ENCODE measurements at regions not wholly inside any gene's neighbourhood (a gene's known extent, or its start where the extent isn't known, plus 50 kb on each side); places are given as distances from the start of the nearest gene placed in this dataset.
"Not testable (repeated sequence)": the region's sequence is repeated elsewhere in the genome, so short reads cannot be mapped to it uniquely, and the experiment has no call there.

DNA sequence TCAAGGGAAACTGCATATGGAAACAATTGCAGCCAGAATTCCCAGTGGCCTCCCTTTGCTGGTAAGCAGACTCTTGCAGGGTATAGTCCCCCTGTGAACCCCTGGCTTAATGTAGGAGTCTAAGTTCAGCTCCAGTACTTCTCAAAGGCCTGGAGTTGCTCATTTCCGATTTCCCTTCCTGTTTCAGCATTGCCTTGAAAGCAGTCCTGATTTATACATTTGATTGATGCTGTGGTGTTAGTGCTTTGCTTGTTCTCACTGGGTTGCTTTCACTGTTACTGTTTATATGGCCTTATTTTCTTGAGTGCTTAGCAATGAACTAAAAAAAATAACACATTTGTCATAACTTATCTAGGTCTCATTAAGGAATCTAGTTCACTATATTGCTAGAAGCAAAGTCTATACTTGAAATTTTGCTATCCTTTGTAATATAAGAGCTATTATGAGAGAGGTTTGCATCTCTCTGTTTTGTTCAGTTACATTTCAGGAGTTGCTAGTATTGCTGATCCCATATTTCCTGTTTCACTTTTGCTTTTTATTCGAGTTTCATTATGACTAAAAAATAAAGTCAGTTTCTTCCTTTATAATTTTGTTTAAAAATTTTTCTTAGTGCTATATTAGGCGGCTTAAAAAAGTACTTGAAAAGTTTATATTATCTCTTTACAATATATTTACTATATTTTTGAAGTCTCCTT lies 122.4 kb upstream of the NMUR2 start:
- no peak for DNase-seq (ENCODE audit: low read depth in 2 of 2)

DNA sequence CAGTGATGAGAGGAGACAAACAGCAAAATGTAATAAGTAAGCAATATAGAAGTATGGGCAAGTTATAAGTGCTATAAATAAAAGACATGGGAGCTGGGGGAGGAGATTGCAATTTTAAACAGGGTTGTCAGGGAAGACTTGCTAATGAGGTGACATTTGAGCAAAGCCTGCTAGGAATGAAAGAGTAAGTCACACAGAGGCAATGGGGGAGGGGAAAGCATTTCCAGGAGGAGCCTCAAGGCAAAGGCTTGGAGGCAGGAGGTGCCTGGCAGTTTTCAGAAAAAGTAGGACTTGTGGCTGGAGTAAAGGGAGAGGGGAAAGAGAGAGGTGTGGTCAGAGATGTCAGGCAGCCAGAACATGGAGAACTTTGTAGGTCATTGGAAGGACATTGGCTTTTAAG lies 124.4 kb upstream of the NMUR2 start:
- no peak for DNase-seq (ENCODE audit: low read depth in 2 of 2)

DNA sequence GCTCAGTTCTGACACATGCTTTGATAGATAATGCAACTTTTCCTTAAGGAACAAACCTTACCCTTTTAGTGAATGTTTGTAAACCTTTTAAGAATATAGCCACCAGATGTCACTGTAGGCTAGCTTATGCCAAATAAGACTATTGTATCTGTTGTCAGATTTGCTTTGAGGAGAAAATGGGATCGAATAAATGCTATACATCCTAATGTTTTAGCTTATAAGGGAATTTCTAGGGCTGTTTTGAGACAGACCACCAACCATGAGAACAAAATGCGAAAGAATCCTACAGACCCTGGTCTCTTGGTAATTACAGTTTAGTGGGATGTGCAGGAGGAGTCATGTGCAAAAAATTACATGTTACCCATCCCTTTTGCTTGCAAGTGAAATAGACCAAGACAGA lies 127.6 kb upstream of the NMUR2 start:
- no peak for DNase-seq (ENCODE audit: low read depth in 2 of 2)

DNA sequence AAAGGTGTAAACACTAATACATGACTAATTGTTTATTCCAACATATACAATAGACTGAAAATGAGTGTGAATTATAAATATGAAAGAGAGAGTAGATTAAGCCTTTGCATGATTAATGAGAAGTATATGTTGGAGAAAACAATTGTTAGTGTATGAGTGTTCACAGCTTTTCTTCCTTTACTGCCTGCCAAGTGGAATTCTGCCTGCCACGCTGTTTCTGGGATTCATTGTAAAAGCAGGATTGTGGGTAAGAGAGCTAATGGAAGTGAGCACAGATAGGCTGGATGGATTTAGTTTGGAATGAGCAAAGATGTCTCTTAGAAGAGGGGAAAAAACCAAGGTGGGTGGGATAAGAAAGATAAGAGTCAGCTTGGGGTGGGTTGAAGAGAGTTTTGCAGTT lies 129.6 kb upstream of the NMUR2 start:
- no peak for DNase-seq (ENCODE audit: low read depth in 2 of 2)

DNA sequence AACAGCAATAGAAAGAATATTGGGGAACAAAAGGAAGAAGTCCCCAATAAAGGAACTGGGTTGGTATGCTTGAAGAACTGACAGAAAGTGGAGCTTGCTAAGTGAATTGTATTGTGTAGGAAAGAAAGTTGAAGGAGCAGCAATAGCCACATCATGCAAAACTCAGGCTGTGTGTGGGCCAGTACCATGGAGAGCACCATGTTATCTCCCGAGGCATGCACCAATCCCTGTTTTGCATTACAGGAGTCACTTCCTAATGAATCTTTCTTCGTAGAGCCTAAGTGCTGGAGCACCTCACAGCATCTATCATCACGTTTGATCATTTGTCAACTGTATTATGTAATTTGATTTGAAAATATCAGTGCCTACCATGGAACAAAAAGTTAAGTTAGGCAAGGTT lies 137.7 kb upstream of the NMUR2 start:
- DNase-seq (ENCODE audit: low read depth in 2 of 2): no peak

DNA sequence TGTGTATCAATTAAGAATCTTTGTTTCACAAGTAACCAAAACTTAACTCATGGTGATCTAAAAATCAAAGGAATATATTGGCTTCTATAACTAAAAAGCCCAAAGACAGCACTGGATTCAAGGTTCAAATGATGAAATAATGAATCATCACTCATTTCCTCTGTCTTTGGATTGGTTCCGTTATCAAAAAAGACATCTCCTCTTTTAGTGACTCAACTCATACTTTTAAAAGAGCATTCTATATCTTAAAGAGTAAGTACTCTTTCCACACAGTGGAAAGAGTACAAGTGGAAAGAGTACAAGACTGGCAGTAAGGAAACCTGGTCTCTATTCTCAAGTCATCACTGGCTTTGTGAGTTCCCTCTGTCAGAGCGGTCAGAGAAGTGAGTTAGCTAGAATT lies 141.4 kb upstream of the NMUR2 start:
- DNase-seq (ENCODE audit: low read depth in 2 of 2): no peak

DNA sequence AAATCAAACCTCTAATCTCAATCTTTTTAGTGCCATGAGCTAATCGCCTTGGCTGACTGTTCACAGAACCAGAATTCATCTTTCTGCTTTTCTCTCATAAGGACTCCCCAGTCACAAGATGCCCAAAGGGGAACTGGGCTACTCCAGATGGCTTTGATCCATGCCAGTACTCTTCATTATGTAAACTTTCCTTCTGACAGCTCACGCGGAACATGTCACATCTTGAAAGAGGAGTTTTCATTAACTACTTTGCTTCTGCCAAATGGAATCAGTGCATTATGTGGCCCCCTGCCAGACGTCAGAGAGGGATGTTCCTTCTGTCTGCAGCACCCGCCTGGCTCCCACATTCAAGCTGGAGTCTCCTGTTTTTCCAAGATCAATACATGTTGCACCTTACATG lies 142.1 kb upstream of the NMUR2 start:
- DNase-seq (ENCODE audit: low read depth in 2 of 2): no peak

DNA sequence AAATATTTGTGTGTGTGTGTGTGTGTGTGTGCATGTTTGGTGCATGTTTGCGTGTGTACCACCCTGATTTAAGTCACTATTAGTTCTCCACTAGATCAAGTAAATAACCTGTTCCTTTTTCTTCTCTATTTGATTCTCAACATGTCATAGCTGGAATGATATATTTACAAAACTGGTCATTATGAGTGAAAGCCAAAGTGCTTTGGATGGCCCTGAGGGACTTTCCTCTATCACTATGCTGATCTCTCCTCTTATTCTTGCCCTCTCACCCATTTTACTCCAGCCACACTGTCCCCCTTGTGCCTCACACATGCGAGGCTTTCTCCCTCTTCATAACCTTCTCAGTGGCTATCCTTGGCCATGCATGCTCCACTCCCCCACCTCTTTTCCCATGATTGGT lies 144.6 kb upstream of the NMUR2 start:
- no peak for DNase-seq (ENCODE audit: low read depth in 2 of 2)

DNA sequence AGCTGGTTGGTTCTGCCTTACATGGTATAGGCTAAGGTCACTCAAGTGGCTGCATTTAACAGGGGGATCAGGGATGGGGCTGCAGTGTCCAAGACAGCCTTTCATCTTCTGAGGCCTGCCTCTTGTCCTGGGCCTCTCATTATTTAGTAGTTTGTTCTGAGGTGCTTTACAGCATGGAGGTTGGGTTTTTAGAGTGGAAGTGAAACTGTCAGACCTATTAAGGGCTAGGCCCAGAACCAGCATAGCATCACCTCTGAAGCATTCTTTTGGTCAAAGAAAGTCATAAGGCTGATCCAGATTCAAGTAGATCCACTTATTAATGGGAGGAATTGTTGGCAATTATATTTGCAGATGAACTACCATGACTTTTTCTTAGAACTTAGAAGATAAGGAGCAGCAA lies 146.0 kb upstream of the NMUR2 start:
- DNase-seq (ENCODE audit: low read depth in 2 of 2): no peak

DNA sequence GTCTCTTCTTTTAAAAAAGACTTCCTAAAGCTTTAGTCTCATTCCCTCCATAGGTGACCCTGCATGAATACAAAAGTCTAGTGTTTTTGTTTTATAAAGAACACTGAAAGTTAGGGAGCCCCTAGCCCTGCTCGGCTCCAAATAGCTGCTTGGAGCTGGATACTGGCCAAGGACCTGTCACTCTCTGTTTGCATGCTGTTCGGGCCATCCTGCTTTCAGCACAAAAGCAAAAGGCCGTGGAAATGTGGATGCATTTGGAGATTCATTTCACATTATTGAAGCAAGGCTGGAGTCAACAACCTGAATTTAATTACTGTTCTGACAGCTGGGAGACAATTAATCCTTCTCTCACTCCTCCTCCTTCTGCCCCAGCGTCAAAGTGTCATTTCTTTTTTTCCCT lies 151.7 kb upstream of the NMUR2 start:
- DNase-seq (ENCODE audit: low read depth in 2 of 2): no peak

DNA sequence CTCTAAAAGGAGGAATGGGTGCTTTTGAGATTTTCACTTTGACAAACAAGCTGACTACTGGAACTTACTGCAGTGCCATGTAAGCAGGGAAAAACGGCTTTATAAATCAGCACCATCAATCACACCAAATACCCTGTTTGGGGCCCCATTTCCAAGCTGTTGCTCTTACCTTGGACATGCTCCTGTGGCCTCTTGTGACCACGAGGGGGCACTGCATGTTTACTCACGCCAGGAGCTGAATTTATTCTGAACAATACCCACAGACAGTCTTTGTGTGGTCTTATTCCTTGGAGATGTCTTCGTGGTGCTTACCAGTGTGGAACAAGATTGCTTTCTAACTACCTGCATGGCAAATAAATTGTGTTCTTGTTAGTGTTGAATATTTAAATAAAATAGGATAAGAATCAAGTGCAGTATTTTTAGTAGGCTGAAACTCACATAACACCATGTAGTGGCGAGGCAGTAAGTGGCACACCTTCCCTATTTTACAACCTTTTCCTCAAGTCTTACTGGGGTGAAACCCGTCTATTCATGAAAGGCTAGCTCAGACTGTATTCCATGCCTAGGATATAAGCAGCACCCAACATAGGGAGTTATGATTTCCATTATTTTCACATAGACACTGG lies 155.5 kb upstream of the NMUR2 start:
- DNase-seq (ENCODE audit: low read depth in 2 of 2): peak; percentile 18 to 25

DNA sequence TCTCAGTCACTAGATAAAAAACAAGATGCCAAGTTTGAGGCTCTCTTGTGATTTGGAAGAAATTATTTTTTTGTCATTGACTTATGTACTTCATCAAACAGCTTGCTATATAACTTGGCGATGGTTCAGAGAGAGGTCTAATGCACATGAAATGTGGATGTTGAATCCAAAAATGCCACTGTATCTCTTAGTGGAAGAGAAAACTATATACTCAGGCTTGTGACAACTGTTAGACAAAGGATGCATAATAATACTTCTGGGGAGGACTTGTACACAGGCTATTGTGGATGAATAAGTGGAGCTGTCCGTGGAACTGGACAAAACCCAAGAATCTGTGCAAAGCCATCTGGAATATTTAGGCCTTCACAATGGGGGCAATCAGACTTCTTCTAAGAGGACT lies 162.9 kb upstream of the NMUR2 start:
- DNase-seq (ENCODE audit: low read depth in 2 of 2): no peak

DNA sequence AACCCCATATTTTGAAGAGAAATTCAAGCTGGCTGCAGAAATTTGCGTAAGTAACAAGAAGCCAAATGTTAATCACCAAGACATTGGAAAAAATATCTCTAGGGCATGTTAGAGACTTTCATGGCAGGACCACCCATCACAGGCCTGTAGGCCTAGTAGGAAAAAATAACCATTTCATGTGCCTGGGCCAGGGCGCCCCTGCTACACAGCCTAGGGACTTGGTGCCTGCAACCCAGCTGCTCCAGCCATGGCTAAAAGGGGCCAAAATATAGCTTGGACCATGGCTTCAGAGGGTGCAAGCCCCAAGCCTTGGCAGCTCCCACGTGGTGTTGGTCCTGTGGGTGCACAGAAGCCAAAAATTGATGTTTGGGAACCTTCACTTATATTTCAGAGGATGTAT lies 167.7 kb upstream of the NMUR2 start:
- DNase-seq (ENCODE audit: low read depth in 2 of 2): no peak

DNA sequence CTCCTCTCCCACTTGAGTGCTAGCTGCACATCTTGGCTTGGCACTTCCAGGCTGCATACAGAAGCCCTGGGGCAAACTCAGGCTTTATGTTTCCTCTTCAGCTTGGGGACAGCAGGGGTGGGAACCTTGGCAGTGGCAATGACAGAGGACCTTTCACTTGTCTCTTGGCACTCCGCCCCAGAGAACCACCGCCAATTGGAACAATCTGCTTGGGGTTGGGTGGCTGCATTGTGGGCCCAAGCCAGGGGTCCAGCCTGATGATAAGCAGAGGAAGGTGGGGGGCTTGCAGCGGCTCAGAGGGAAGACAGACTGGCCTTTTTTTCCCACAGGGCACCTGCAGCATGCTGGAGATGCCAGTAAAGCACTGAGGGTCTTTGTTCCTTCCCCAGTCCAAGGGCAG lies 179.0 kb upstream of the NMUR2 start:
- no peak for DNase-seq (ENCODE audit: low read depth in 2 of 2)

DNA sequence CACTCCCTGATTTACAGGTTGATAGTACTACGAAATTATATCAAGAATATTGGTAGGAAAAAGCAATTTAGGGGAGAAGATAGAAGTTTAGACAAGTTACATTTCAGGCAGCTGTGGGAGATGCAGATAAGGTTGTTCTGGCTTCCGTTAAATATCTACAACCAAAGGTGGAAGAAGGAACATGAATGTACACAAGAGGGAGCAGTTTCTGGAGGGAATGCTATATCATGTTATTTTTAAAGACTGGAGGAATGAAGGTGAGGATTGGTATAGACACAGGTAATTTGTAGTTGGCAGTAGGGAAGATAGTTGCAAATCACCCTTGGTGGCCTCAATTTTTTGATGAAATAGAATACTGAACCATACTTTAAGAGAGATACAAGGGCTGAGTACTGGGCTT lies 187.3 kb upstream of the NMUR2 start:
- DNase-seq (ENCODE audit: low read depth in 2 of 2): no peak

DNA sequence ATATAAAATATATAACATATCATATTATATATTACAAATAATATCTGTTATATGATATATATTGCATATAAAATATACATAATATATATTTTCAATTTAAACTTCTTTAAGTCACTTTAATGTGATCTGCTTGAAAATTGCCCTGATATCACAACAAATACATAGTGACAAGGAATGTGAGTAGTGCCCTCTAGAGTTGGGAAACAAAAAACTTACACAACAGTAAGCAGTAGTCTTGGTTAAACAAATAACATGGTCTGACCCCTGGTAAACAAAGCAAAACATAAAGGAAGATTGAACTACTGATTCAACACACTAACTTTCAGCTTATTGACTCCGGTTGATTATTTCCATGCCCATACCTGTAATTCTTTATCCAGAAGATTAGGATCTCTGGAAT lies 188.3 kb upstream of the NMUR2 start:
- DNase-seq (ENCODE audit: low read depth in 2 of 2): no peak

DNA sequence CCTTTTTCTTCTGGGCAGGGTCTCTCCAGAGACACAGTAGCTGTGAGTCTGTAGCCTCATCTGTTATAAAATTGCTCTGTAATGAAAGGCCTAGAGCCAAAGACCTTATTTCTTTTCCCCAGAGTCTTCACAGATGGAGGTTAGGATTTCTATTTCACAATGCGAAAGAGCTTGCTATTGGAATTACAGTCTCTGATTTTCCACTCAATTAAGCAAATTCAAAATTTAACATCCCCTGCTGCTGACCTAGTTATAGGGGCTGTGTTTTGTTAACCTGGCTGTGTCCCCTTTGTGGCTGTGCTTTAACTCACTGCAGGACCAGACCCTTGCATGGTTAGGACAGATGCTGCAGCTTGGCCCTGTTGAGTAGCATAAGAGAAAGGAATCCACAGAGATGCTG lies 190.3 kb upstream of the NMUR2 start:
- DNase-seq (ENCODE audit: low read depth in 2 of 2): no peak

DNA sequence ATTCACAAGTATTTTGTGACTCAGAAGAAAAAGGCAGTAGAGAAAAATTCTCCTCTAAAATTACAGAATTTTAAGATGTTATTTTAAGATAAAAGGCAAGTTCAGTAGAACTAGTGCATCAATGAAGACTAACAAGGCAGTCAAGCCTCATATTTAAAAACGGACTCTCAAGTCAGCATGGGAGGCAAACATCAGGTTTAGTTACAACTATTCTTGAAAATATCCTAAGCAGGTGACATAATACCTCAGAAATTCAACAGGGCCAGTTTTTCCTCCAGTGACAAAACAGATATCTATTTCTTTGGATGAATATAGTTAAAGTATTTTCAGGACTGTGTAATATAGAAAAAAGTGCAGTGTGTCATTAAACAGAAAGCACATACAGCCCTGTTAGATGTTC lies 194.0 kb upstream of the NMUR2 start:
- no peak for DNase-seq (ENCODE audit: low read depth in 2 of 2)

DNA sequence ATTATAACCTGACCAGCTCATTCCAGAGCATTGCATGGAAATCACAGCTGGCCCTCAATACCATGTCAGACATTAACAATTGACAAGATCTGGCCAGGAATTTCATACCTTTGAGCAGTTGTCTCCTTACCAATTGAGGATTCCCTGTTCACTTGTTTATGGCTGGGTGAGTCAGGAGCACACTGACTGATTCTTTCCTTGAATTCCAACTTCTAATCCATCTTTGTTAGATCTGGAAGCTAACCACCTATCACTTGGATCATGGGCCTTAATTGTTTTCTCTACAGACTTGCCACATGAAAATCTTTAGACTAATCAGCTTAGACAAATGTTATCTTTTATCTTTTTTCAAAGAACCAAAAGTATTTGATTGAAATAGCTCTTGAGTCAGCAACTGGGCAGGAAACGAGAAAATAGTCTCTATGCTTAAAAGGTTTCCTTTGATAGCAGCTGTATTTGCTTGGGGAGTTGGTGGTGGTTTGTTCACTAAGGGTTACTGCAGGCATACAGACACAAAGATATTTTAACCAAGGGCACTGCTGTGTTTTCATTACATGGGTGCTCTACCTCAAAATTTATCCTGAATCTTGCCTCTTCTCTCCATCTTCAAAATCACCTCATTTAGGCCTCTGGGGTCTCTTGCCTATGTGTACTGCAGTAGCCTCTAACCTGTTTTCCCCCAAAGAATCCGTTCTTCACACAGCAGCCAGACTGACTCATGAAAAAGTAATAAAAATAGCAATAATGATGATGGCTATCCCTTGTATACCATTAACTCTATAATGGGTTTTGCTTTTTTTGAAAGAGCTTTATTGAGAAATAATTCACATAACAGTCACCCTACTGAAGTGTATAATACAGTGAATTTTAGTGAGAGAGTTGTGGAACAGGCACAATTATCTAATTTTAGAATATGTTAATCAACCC lies 197.0 kb upstream of the NMUR2 start:
- no peak for DNase-seq (ENCODE audit: low read depth in 2 of 2)

DNA sequence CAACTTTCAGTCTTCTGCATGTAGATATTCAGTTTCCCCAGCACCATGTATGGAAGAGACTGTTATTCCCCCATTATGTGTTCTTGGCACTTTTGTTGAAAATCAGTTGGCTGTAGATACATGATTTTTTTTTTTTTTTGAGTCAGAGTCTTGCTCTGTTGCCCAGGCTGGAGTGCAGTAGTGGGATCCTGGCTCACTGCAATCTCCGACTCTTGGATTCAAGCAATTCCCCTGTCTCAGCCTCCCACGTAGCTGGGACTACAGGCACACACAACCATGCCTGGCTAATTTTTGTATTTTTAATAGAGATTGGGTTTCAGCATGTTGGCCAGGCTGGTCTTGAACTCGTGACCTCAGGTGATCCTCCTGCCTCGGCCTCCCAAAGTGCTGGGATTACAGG lies 201.0 kb upstream of the NMUR2 start:
- not testable (repeated sequence) for DNase-seq (ENCODE audit: low read depth in 2 of 2)

DNA sequence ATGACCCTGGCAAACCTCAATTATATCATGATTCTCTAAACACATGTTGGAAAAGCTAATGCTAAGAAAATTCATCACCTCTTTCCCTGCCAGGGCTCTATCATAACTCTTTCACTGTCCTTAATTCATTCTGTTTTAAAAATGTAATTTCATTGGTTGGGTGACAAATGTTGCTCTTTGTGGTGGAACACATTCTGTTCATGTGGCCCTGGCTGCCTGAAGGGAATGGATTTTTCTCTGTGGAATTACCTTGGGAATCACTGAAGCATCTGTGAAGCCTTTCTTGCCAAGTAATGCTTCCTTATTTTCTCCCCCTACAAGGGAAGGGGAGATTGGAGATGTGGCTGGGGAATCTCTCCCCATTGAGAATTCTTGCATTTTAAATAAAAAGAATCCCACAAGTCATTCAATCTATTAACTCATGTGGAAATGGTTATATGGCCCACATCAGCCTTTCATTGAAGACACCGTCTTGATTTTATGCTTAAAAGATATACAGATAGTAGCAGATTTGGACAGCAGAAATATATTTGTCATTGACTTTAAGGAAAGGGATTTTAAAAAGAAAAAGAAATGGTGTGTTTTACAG lies 201.8 kb upstream of the NMUR2 start:
- no peak for DNase-seq (ENCODE audit: low read depth in 2 of 2)

DNA sequence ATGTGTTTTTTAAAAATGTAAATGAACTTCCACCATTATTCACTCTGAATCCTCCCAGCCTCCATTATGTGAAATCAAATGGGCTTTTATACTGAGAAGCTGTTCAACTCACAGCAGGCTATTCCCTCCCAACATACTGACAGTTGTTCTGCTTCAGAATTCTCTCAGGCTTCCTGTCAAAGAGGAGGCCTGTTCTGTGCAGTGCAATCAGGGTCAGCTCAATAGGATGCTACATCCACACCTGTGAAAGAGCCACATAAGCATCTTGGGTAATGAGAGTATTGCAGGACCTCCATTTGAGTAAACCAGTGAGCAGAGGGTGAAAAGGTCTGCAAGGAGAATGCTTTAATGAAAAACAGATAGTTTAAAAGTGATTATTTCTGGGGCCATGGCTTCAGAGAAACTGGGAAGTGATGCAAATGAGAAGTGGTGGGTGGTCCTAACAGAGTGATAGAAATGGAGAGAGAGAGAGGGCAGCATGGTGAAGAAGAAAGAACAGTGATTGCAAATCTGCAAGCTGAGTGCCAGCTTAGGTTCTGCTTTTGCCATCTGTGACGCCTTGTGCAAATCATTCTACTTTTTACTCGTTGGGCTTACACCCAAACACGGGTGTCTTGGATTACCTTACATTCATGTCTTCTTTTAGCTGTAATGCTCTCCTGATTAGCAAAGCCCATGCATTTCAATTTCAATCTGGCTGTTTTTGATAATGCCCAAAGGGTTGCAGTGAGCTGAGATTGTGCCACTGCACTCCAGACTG lies 202.5 kb upstream of the NMUR2 start:
- DNase-seq (ENCODE audit: low read depth in 2 of 2): no peak

All from stimulated activated CD4-positive, alpha-beta T cell treated with anti-CD3 and anti-CD28 coated beads, Interleukin-4, amount 100 ng/mL, for 48 hours (primary cell).